ENCODE measurements at regions not wholly inside any gene's neighbourhood (a gene's known extent, or its start where the extent isn't known, plus 50 kb on each side); places are given as distances from the start of the nearest gene placed in this dataset.
"Not testable (repeated sequence)": the region's sequence is repeated elsewhere in the genome, so short reads cannot be mapped to it uniquely, and the experiment has no call there.

- DNase-seq, result no peak
- peaks cover 5% of the 10 kb centered on the region for H3K27me3 Mint-ChIP-seq (ENCODE audit: insufficient read depth)
- no peak for TF ChIP-seq CTCF (IDR thresholded peaks at IDR 0.05)
- H3K4me3 Mint-ChIP-seq, result no peak overlapping the region
- no peaks in the 10 kb centered on the region for H3K9me3 Mint-ChIP-seq
- H3K27ac Mint-ChIP-seq, result no peak overlapping the region
- no peaks in the 10 kb centered on the region for H3K36me3 Mint-ChIP-seq (ENCODE audit: low read depth)
- H3K4me1 Mint-ChIP-seq (ENCODE audit: low read depth), result no peaks in the 10 kb centered on the region
Measured at GRCh38 chr13:21282065-21282464, 105.6 kb downstream of the MRPL57 start.

GRCh38 chr13:21287331-21287907 is 111.0 kb downstream of the MRPL57 start:
- Mint-ChIP-seq H3K27ac (no peak overlapping the region), H3K36me3 (ENCODE audit: low read depth) (no peaks in the 10 kb centered on the region), H3K4me1 (ENCODE audit: low read depth) (no peaks in the 10 kb centered on the region), H3K27me3 (ENCODE audit: insufficient read depth) (peaks cover 4% of the 10 kb centered on the region), H3K9me3 (no peaks in the 10 kb centered on the region), H3K4me3 (no peak overlapping the region)
- no peak for TF ChIP-seq CTCF (IDR thresholded peaks at IDR 0.05)
- DNase-seq, result no peak

GRCh38 chr13:21289475-21289874 is 113.0 kb downstream of the MRPL57 start:
- Mint-ChIP-seq H3K4me3 (no peak overlapping the region), H3K4me1 (ENCODE audit: low read depth) (no peaks in the 10 kb centered on the region), H3K27ac (no peak overlapping the region), H3K36me3 (ENCODE audit: low read depth) (no peaks in the 10 kb centered on the region), H3K27me3 (ENCODE audit: insufficient read depth) (peaks cover 6% of the 10 kb centered on the region), H3K9me3 (no peaks in the 10 kb centered on the region)
- TF ChIP-seq CTCF (IDR thresholded peaks at IDR 0.05), result no peak
- no peak for DNase-seq

- H3K4me3 Mint-ChIP-seq; H3K36me3 Mint-ChIP-seq (ENCODE audit: low read depth); H3K27ac Mint-ChIP-seq; H3K9me3 Mint-ChIP-seq; DNase-seq; H3K27me3 Mint-ChIP-seq (ENCODE audit: insufficient read depth); H3K4me1 Mint-ChIP-seq (ENCODE audit: low read depth): not testable (repeated sequence)
Measured at GRCh38 chr13:21290442-21291002, 114.1 kb downstream of the MRPL57 start.

GRCh38 chr13:21291840-21292239 is 115.4 kb downstream of the MRPL57 start:
- Mint-ChIP-seq H3K4me1 (ENCODE audit: low read depth) (no peaks in the 10 kb centered on the region), H3K36me3 (ENCODE audit: low read depth) (no peaks in the 10 kb centered on the region), H3K27ac (no peak overlapping the region), H3K4me3 (no peak overlapping the region), H3K27me3 (ENCODE audit: insufficient read depth) (peaks cover 5% of the 10 kb centered on the region), H3K9me3 (no peaks in the 10 kb centered on the region)
- DNase-seq, result no peak
- no peak for TF ChIP-seq CTCF (IDR thresholded peaks at IDR 0.05)

- H3K9me3 Mint-ChIP-seq; DNase-seq; H3K36me3 Mint-ChIP-seq (ENCODE audit: low read depth); H3K27me3 Mint-ChIP-seq (ENCODE audit: insufficient read depth): not testable (repeated sequence)
- H3K4me1 Mint-ChIP-seq (ENCODE audit: low read depth), result peaks cover 18% of the 10 kb centered on the region
- peak overlapping the region; percentile 94; the same call in 1 of the 2 replicates for H3K4me3 Mint-ChIP-seq
- peak overlapping the region; percentile 43; the same call in 1 of the 2 replicates for H3K27ac Mint-ChIP-seq
- peak; percentile 33; the same call in 1 of the 2 replicates for TF ChIP-seq CTCF (IDR thresholded peaks at IDR 0.05)
Measured at GRCh38 chr13:21296991-21297390, 120.5 kb downstream of the MRPL57 start.

Data from HFFc6 (cell line).